Activated T-cell treated with anti-CD3 and anti-CD28 coated beads, Interleukin-2, amount 50 U/mL, for 4 hours (primary cell): ENCODE measurements at regions not wholly inside any gene's neighbourhood (a gene's known extent, or its start where the extent isn't known, plus 50 kb on each side); places are given as distances from the start of the nearest gene placed in this dataset.

Experiments used
- ATAC-seq, 2 donors: fragments of 200-7000 bp; cut with Tn5 transposase; one replicate each; pipeline ENCODE4 v1.10.0; 2021
- DNase-seq: peaks from one replicate; pipeline ENCODE4 v3.0.0-alpha.2; 2020
- H3K27me3 Mint-ChIP-seq: one replicate; pipeline ENCODE4 v1.8.0; 2021; ENCODE audit warnings: low read depth, mixed read lengths
- H3K36me3 Mint-ChIP-seq: one replicate; pipeline ENCODE4 v1.8.0; 2022; ENCODE audit warnings: mixed read lengths; ENCODE audit not compliant: insufficient read depth
- H3K4me1 Mint-ChIP-seq: one replicate; pipeline ENCODE4 v1.8.0; 2021; ENCODE audit warnings: low read depth, mixed read lengths
- H3K4me3 Mint-ChIP-seq: one replicate; pipeline ENCODE4 v1.8.0; 2021; ENCODE audit warnings: mild to moderate bottlenecking, moderate library complexity, mixed read lengths
- H3K9me3 Mint-ChIP-seq: one replicate; pipeline ENCODE4 v1.8.0; 2021; ENCODE audit warnings: mixed read lengths

- Mint-ChIP-seq H3K4me3 (peak overlapping the region; percentile 4), H3K27me3 (peaks cover 8% of the 10 kb centered on the region)
Measured at GRCh38 chr6:71171497-71172070, 117.0 kb upstream of the OGFRL1 start.

GRCh38 chr6:71179249-71179885, 109.2 kb upstream of the OGFRL1 start:
- H3K4me1 Mint-ChIP-seq, result no peaks in the 10 kb centered on the region
- H3K9me3 Mint-ChIP-seq, result no peaks in the 10 kb centered on the region
- no peak overlapping the region for H3K4me3 Mint-ChIP-seq
- DNase-seq (no peak), ATAC-seq (no peak)
- no peaks in the 10 kb centered on the region for H3K36me3 Mint-ChIP-seq
- H3K27me3 Mint-ChIP-seq, result peaks cover 24% of the 10 kb centered on the region

More at GRCh38 chr6:71171497-71172070, 117.0 kb upstream of the OGFRL1 start:
- Mint-ChIP-seq H3K9me3 (no peaks in the 10 kb centered on the region), H3K4me1 (no peaks in the 10 kb centered on the region), H3K36me3 (no peaks in the 10 kb centered on the region)
- ATAC-seq (no peak), DNase-seq (no peak)

- DNase-seq (no peak), ATAC-seq (no peak)
- H3K4me1 Mint-ChIP-seq, result no peaks in the 10 kb centered on the region
- H3K36me3 Mint-ChIP-seq, result no peaks in the 10 kb centered on the region
- H3K9me3 Mint-ChIP-seq, result no peaks in the 10 kb centered on the region
- no peak overlapping the region for H3K4me3 Mint-ChIP-seq
- peaks cover 22% of the 10 kb centered on the region for H3K27me3 Mint-ChIP-seq
Measured at GRCh38 chr6:71181565-71181964, 107.0 kb upstream of the OGFRL1 start.

- DNase-seq, result no peak
- Mint-ChIP-seq H3K4me3 (no peak overlapping the region), H3K9me3 (no peaks in the 10 kb centered on the region), H3K36me3 (no peaks in the 10 kb centered on the region), H3K4me1 (no peaks in the 10 kb centered on the region), H3K27me3 (peaks cover 15% of the 10 kb centered on the region)
- no peak for ATAC-seq
Measured at GRCh38 chr6:71187141-71187540, 101.5 kb upstream of the OGFRL1 start.

- Mint-ChIP-seq H3K9me3 (no peaks in the 10 kb centered on the region), H3K27me3 (peaks cover 7% of the 10 kb centered on the region), H3K4me1 (no peaks in the 10 kb centered on the region), H3K4me3 (no peak overlapping the region), H3K36me3 (no peaks in the 10 kb centered on the region)
- no peak for ATAC-seq
- DNase-seq, result no peak
Measured at GRCh38 chr6:71190809-71191208, 97.8 kb upstream of the OGFRL1 start.

GRCh38 chr6:71194724-71195123, 93.9 kb upstream of the OGFRL1 start:
- Mint-ChIP-seq H3K27me3 (peaks cover 6% of the 10 kb centered on the region), H3K9me3 (no peaks in the 10 kb centered on the region), H3K4me1 (no peaks in the 10 kb centered on the region), H3K4me3 (no peak overlapping the region), H3K36me3 (no peaks in the 10 kb centered on the region)
- ATAC-seq (no peak), DNase-seq (no peak)

- Mint-ChIP-seq H3K4me1 (no peaks in the 10 kb centered on the region), H3K36me3 (no peaks in the 10 kb centered on the region), H3K27me3 (peaks cover 4% of the 10 kb centered on the region), H3K4me3 (no peak overlapping the region), H3K9me3 (no peaks in the 10 kb centered on the region)
- ATAC-seq, result no peak
- no peak for DNase-seq
Measured at GRCh38 chr6:71197267-71197666, 91.3 kb upstream of the OGFRL1 start.

GRCh38 chr6:71197780-71198179, 90.8 kb upstream of the OGFRL1 start:
- no peak for DNase-seq
- H3K27me3 Mint-ChIP-seq, result peaks cover 4% of the 10 kb centered on the region
- H3K4me1 Mint-ChIP-seq, result no peaks in the 10 kb centered on the region
- H3K4me3 Mint-ChIP-seq, result no peak overlapping the region
- ATAC-seq, result no peak
- H3K9me3 Mint-ChIP-seq, result no peaks in the 10 kb centered on the region
- H3K36me3 Mint-ChIP-seq, result no peaks in the 10 kb centered on the region

GRCh38 chr6:71198908-71199307, 89.7 kb upstream of the OGFRL1 start:
- no peaks in the 10 kb centered on the region for H3K36me3 Mint-ChIP-seq
- ATAC-seq (no peak), DNase-seq (no peak)
- no peaks in the 10 kb centered on the region for H3K4me1 Mint-ChIP-seq
- H3K9me3 Mint-ChIP-seq, result no peaks in the 10 kb centered on the region
- no peak overlapping the region for H3K4me3 Mint-ChIP-seq
- H3K27me3 Mint-ChIP-seq, result peaks cover 2% of the 10 kb centered on the region

GRCh38 chr6:71199736-71200135, 88.9 kb upstream of the OGFRL1 start:
- no peaks in the 10 kb centered on the region for H3K4me1 Mint-ChIP-seq
- H3K4me3 Mint-ChIP-seq, result no peak overlapping the region
- H3K27me3 Mint-ChIP-seq, result peaks cover 2% of the 10 kb centered on the region
- no peaks in the 10 kb centered on the region for H3K9me3 Mint-ChIP-seq
- no peak for ATAC-seq
- DNase-seq, result no peak
- no peaks in the 10 kb centered on the region for H3K36me3 Mint-ChIP-seq

- H3K36me3 Mint-ChIP-seq, result no peaks in the 10 kb centered on the region
- no peak for DNase-seq
- H3K4me3 Mint-ChIP-seq, result no peak overlapping the region
- H3K9me3 Mint-ChIP-seq, result no peaks in the 10 kb centered on the region
- H3K27me3 Mint-ChIP-seq, result peaks cover 2% of the 10 kb centered on the region
- ATAC-seq, result no peak
- no peaks in the 10 kb centered on the region for H3K4me1 Mint-ChIP-seq
Measured at GRCh38 chr6:71203206-71203605, 85.4 kb upstream of the OGFRL1 start.

GRCh38 chr6:71204741-71205140, 83.9 kb upstream of the OGFRL1 start:
- DNase-seq (no peak), ATAC-seq (no peak)
- Mint-ChIP-seq H3K36me3 (no peaks in the 10 kb centered on the region), H3K27me3 (peaks cover 2% of the 10 kb centered on the region), H3K9me3 (no peaks in the 10 kb centered on the region), H3K4me3 (no peak overlapping the region), H3K4me1 (no peaks in the 10 kb centered on the region)

GRCh38 chr6:71205336-71205956, 83.2 kb upstream of the OGFRL1 start:
- H3K36me3 Mint-ChIP-seq, result no peaks in the 10 kb centered on the region
- no peaks in the 10 kb centered on the region for H3K9me3 Mint-ChIP-seq
- H3K4me1 Mint-ChIP-seq, result no peaks in the 10 kb centered on the region
- DNase-seq (no peak), ATAC-seq (no peak)
- H3K27me3 Mint-ChIP-seq, result peaks cover 2% of the 10 kb centered on the region
- H3K4me3 Mint-ChIP-seq, result no peak overlapping the region

GRCh38 chr6:71206089-71206488, 82.5 kb upstream of the OGFRL1 start:
- ATAC-seq (no peak), DNase-seq (no peak)
- Mint-ChIP-seq H3K9me3 (no peaks in the 10 kb centered on the region), H3K27me3 (peaks cover 2% of the 10 kb centered on the region), H3K36me3 (no peaks in the 10 kb centered on the region), H3K4me3 (no peak overlapping the region), H3K4me1 (no peaks in the 10 kb centered on the region)

- H3K4me3 Mint-ChIP-seq, result no peak overlapping the region
- H3K36me3 Mint-ChIP-seq, result no peaks in the 10 kb centered on the region
- DNase-seq (no peak), ATAC-seq (no peak)
- H3K4me1 Mint-ChIP-seq, result no peaks in the 10 kb centered on the region
- H3K27me3 Mint-ChIP-seq, result peaks cover 2% of the 10 kb centered on the region
- no peaks in the 10 kb centered on the region for H3K9me3 Mint-ChIP-seq
Measured at GRCh38 chr6:71209206-71209605, 79.4 kb upstream of the OGFRL1 start.
